ENCODE measurements at regions not wholly inside any gene's neighbourhood (a gene's known extent, or its start where the extent isn't known, plus 50 kb on each side); places are given as distances from the start of the nearest gene placed in this dataset.

- Histone ChIP-seq H2AFZ (no peak overlapping the region), H3K27ac (no peak overlapping the region), H3K36me3 (replicated peaks; ENCODE audit: insufficient read depth, low read depth) (no peaks in the 10 kb centered on the region), H3K9me3 (ENCODE audit: low read depth) (no peaks in the 10 kb centered on the region), H3K4me1 (ENCODE audit: insufficient read depth) (no peaks in the 10 kb centered on the region), H3K27me3 (no peaks in the 10 kb centered on the region), H3K4me3 (no peak overlapping the region), H3K4me2 (no peak overlapping the region), H3K9me2 (replicated peaks; ENCODE audit: insufficient read depth) (no peaks in the 10 kb centered on the region), H3K79me2 (no peaks in the 10 kb centered on the region), H4K20me1 (ENCODE audit: insufficient read depth, poor library complexity, severe bottlenecking) (no peaks in the 10 kb centered on the region)
- WGBS (ENCODE audit: low lambda C conversion rate, missing lambda C conversion rate) = 73% methylated on average over 4 of the region's 4 CpGs
- TF ChIP-seq EZH2 (IDR thresholded peaks at IDR 0.05; ENCODE audit: borderline replicate concordance) = no peak
- no peak for TF ChIP-seq EZH2phosphoT487 (IDR thresholded peaks at IDR 0.05; ENCODE audit: low read depth, severe bottlenecking, unreplicated experiment)
- TF ChIP-seq CTCF (IDR thresholded peaks at IDR 0.05; ENCODE audit: poor library complexity) = no peak
- no peak for DNase-seq (ENCODE audit: low spot score)
These were observed 482.0 kb downstream of the AMY1C start for GRCh38 chr1:104231676-104232075.

GRCh38 chr1:104235141-104235540 is 485.4 kb downstream of the AMY1C start:
- Histone ChIP-seq H3K9me2 (replicated peaks; ENCODE audit: insufficient read depth) (no peaks in the 10 kb centered on the region), H3K27ac (no peak overlapping the region), H4K20me1 (ENCODE audit: insufficient read depth, poor library complexity, severe bottlenecking) (no peaks in the 10 kb centered on the region), H3K27me3 (no peaks in the 10 kb centered on the region), H3K79me2 (no peaks in the 10 kb centered on the region), H3K36me3 (replicated peaks; ENCODE audit: insufficient read depth, low read depth) (no peaks in the 10 kb centered on the region), H3K4me1 (ENCODE audit: insufficient read depth) (no peaks in the 10 kb centered on the region), H3K4me3 (no peak overlapping the region), H3K9me3 (ENCODE audit: low read depth) (no peaks in the 10 kb centered on the region), H2AFZ (no peak overlapping the region), H3K4me2 (no peak overlapping the region)
- WGBS (ENCODE audit: low lambda C conversion rate, missing lambda C conversion rate) = 30% methylated on average over 3 of the region's 3 CpGs
- TF ChIP-seq EZH2phosphoT487 (IDR thresholded peaks at IDR 0.05; ENCODE audit: low read depth, severe bottlenecking, unreplicated experiment) (no peak), EZH2 (IDR thresholded peaks at IDR 0.05; ENCODE audit: borderline replicate concordance) (no peak), CTCF (IDR thresholded peaks at IDR 0.05; ENCODE audit: poor library complexity) (no peak)
- DNase-seq (ENCODE audit: low spot score) = no peak

- H3K4me3 ChIP-seq = no peak overlapping the region
- H3K36me3 ChIP-seq (replicated peaks; ENCODE audit: insufficient read depth, low read depth) = no peaks in the 10 kb centered on the region
- no peaks in the 10 kb centered on the region for H3K4me1 ChIP-seq (ENCODE audit: insufficient read depth)
- H4K20me1 ChIP-seq (ENCODE audit: insufficient read depth, poor library complexity, severe bottlenecking) = no peaks in the 10 kb centered on the region
- TF ChIP-seq CTCF (IDR thresholded peaks at IDR 0.05; ENCODE audit: poor library complexity) = no peak
- TF ChIP-seq EZH2 (IDR thresholded peaks at IDR 0.05; ENCODE audit: borderline replicate concordance) = no peak
- TF ChIP-seq EZH2phosphoT487 (IDR thresholded peaks at IDR 0.05; ENCODE audit: low read depth, severe bottlenecking, unreplicated experiment) = no peak
- H3K79me2 ChIP-seq = no peaks in the 10 kb centered on the region
- H3K4me2 ChIP-seq = no peak overlapping the region
- WGBS (ENCODE audit: low lambda C conversion rate, missing lambda C conversion rate) = 40% methylated on average over 2 of the region's 2 CpGs
- no peaks in the 10 kb centered on the region for H3K9me2 ChIP-seq (replicated peaks; ENCODE audit: insufficient read depth)
- no peaks in the 10 kb centered on the region for H3K9me3 ChIP-seq (ENCODE audit: low read depth)
- H3K27me3 ChIP-seq = no peaks in the 10 kb centered on the region
- no peak for DNase-seq (ENCODE audit: low spot score)
- no peak overlapping the region for H2AFZ ChIP-seq
- no peak overlapping the region for H3K27ac ChIP-seq
These were observed 489.3 kb downstream of the AMY1C start for GRCh38 chr1:104238991-104239390.

GRCh38 chr1:104248385-104248784 is 498.7 kb downstream of the AMY1C start:
- 59% methylated on average over 4 of the region's 4 CpGs for WGBS (ENCODE audit: low lambda C conversion rate, missing lambda C conversion rate)

More at GRCh38 chr1:104248385-104248784, 498.7 kb downstream of the AMY1C start:
- no peaks in the 10 kb centered on the region for H3K36me3 ChIP-seq (replicated peaks; ENCODE audit: insufficient read depth, low read depth)
- no peak overlapping the region for H3K27ac ChIP-seq
- H2AFZ ChIP-seq = no peak overlapping the region
- H3K4me1 ChIP-seq (ENCODE audit: insufficient read depth) = no peaks in the 10 kb centered on the region
- DNase-seq (ENCODE audit: low spot score) = no peak
- no peaks in the 10 kb centered on the region for H3K9me2 ChIP-seq (replicated peaks; ENCODE audit: insufficient read depth)
- no peaks in the 10 kb centered on the region for H3K27me3 ChIP-seq
- no peaks in the 10 kb centered on the region for H3K9me3 ChIP-seq (ENCODE audit: low read depth)
- H3K4me3 ChIP-seq = no peak overlapping the region
- H4K20me1 ChIP-seq (ENCODE audit: insufficient read depth, poor library complexity, severe bottlenecking) = no peaks in the 10 kb centered on the region
- TF ChIP-seq EZH2phosphoT487 (IDR thresholded peaks at IDR 0.05; ENCODE audit: low read depth, severe bottlenecking, unreplicated experiment) = no peak
- no peak for TF ChIP-seq EZH2 (IDR thresholded peaks at IDR 0.05; ENCODE audit: borderline replicate concordance)
- no peak for TF ChIP-seq CTCF (IDR thresholded peaks at IDR 0.05; ENCODE audit: poor library complexity)
- H3K4me2 ChIP-seq = no peak overlapping the region
- H3K79me2 ChIP-seq = no peaks in the 10 kb centered on the region
